Neural crest cell (in vitro differentiated cells): ENCODE measurements at regions not wholly inside any gene's neighbourhood (a gene's known extent, or its start where the extent isn't known, plus 50 kb on each side); places are given as distances from the start of the nearest gene placed in this dataset.

ENCODE experiments used
- DNase-seq: peaks from one replicate; pipeline ENCODE4 v3.0.0; 2021; ENCODE audit warnings: low read depth, mixed read lengths, low spot score
- H3K27ac Mint-ChIP-seq: one replicate; pipeline ENCODE4 v1.8.0; 2021; ENCODE audit warnings: mild to moderate bottlenecking, mixed read lengths; ENCODE audit not compliant: unreplicated experiment
- H3K27me3 Mint-ChIP-seq: 2 replicates; pipeline ENCODE4 v1.8.0; 2021; ENCODE audit warnings: low read depth, mild to moderate bottlenecking, mixed read lengths
- H3K36me3 Mint-ChIP-seq: 2 replicates; pipeline ENCODE4 v1.8.0; 2021; ENCODE audit warnings: low read depth, mild to moderate bottlenecking, mixed read lengths
- H3K4me1 Mint-ChIP-seq: 2 replicates; pipeline ENCODE4 v1.8.0; 2021; ENCODE audit warnings: mixed read lengths
- H3K4me3 Mint-ChIP-seq: one replicate; pipeline ENCODE4 v1.8.0; 2021; ENCODE audit warnings: mild to moderate bottlenecking, mixed read lengths
- H3K9me3 Mint-ChIP-seq: 2 replicates; pipeline ENCODE4 v1.8.0; 2021; ENCODE audit warnings: mixed read lengths
- CTCF ChIP-seq: fragments of 200-600 bp; sonication (generic); conservative IDR thresholded peaks from 2 replicates; pipeline ENCODE4 v1.5.0; 2021; ENCODE audit warnings: antibody characterized with exemption, mild to moderate bottlenecking

DNA sequence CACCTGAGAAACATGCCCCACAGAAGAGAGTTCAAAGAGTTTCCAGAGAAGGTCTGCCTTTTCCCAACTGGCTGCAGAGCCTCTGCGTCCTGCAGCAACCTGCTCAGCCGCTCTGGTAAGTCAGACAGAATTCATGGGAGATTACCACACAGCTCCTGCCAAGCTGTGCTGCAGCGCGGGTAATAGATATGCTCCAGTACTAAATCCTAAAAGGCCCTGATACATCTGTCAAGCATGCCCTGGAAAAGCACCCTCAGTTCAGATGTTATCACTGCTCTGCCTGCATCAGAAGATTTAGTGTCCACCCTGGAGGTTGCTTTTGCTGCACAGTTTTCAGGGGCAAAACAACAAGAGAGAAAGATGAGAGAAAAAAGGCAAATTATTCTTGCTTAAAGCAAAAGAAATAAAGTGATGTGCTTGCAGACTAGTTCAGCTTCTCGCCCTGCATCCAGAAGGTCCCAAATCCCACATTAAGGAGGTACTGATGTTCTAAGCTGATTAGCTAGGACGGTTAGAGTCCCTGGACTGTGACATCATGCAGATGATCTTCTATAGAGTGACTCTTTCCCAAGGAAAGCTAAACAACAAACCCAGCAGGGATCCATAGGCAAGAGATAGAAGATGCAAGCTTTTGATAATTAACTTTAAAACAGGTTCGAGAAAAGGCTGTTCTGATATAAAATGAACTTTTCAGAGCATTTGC lies 488.6 kb downstream of the BCL11A start:
- Mint-ChIP-seq H3K36me3 (no peaks in the 10 kb centered on the region), H3K4me1 (no peaks in the 10 kb centered on the region), H3K9me3 (no peaks in the 10 kb centered on the region), H3K27me3 (no peaks in the 10 kb centered on the region), H3K4me3 (no peak overlapping the region), H3K27ac (no peak overlapping the region)
- DNase-seq, result no peak
- TF ChIP-seq CTCF, result no peak

- Mint-ChIP-seq H3K4me1 (no peaks in the 10 kb centered on the region), H3K36me3 (no peaks in the 10 kb centered on the region), H3K9me3 (no peaks in the 10 kb centered on the region)
These were observed 494.7 kb downstream of the BCL11A start for GRCh38 chr2:60058781-60059180.

GRCh38 chr2:60054571-60055340 lies 498.7 kb downstream of the BCL11A start:
- H3K9me3 Mint-ChIP-seq, result peaks cover 2% of the 10 kb centered on the region
- DNase-seq, result no peak

More at GRCh38 chr2:60058781-60059180, 494.7 kb downstream of the BCL11A start:
- no peak overlapping the region for H3K27ac Mint-ChIP-seq
- no peak for DNase-seq
- peaks cover 3% of the 10 kb centered on the region for H3K27me3 Mint-ChIP-seq
- no peak for TF ChIP-seq CTCF
- H3K4me3 Mint-ChIP-seq, result no peak overlapping the region

GRCh38 chr2:60053791-60054190 lies 499.7 kb downstream of the BCL11A start:
- Mint-ChIP-seq H3K4me1 (no peaks in the 10 kb centered on the region), H3K4me3 (no peak overlapping the region), H3K36me3 (no peaks in the 10 kb centered on the region), H3K27me3 (peaks cover 3% of the 10 kb centered on the region), H3K9me3 (peaks cover 2% of the 10 kb centered on the region), H3K27ac (no peak overlapping the region)
- TF ChIP-seq CTCF, result no peak
- no peak for DNase-seq

More at GRCh38 chr2:60054571-60055340, 498.7 kb downstream of the BCL11A start:
- H3K27me3 Mint-ChIP-seq, result peaks cover 3% of the 10 kb centered on the region
- H3K36me3 Mint-ChIP-seq, result no peaks in the 10 kb centered on the region
- H3K4me1 Mint-ChIP-seq, result no peaks in the 10 kb centered on the region
- no peak for TF ChIP-seq CTCF
- no peak overlapping the region for H3K4me3 Mint-ChIP-seq
- no peak overlapping the region for H3K27ac Mint-ChIP-seq

DNA sequence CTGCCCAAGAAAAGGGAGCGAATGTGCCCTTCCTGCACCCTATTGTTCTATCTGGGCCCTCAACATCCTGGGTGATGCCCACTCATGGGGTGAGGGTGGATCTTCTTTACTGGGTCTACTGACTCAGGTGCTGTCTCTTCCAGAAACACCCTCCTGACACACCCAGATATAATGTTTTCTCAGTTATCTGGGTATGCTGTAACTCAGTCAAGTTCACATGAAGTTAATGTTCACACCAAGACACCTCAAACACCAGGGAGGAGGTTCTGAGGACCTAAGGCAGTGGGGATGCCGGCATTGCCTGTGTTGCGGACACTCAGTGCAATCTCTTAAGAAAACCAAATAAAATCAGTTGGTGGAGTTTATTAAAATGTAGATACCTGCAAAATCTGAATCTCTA lies 500.9 kb downstream of the BCL11A start:
- TF ChIP-seq CTCF, result no peak
- H3K27ac Mint-ChIP-seq, result no peak overlapping the region
- H3K4me3 Mint-ChIP-seq, result no peak overlapping the region
- H3K9me3 Mint-ChIP-seq, result peaks cover 2% of the 10 kb centered on the region
- H3K36me3 Mint-ChIP-seq, result no peaks in the 10 kb centered on the region
- DNase-seq, result no peak
- no peaks in the 10 kb centered on the region for H3K4me1 Mint-ChIP-seq
- H3K27me3 Mint-ChIP-seq, result peaks cover 3% of the 10 kb centered on the region
